HG02840 (cell line): ENCODE measurements at regions not wholly inside any gene's neighbourhood (a gene's known extent, or its start where the extent isn't known, plus 50 kb on each side); places are given as distances from the start of the nearest gene placed in this dataset.
"Not testable (repeated sequence)": the region's sequence is repeated elsewhere in the genome, so short reads cannot be mapped to it uniquely, and the experiment has no call there.

Experiments
- ATAC-seq: cut with Tn5 transposase; IDR thresholded peaks from one replicate; pipeline ENCODE4 v1.9.1; 2021; ENCODE audit warnings: mild to moderate bottlenecking, moderate library complexity, moderate number of reproducible peaks; ENCODE audit not compliant: unreplicated experiment, low FRiP score

DNA sequence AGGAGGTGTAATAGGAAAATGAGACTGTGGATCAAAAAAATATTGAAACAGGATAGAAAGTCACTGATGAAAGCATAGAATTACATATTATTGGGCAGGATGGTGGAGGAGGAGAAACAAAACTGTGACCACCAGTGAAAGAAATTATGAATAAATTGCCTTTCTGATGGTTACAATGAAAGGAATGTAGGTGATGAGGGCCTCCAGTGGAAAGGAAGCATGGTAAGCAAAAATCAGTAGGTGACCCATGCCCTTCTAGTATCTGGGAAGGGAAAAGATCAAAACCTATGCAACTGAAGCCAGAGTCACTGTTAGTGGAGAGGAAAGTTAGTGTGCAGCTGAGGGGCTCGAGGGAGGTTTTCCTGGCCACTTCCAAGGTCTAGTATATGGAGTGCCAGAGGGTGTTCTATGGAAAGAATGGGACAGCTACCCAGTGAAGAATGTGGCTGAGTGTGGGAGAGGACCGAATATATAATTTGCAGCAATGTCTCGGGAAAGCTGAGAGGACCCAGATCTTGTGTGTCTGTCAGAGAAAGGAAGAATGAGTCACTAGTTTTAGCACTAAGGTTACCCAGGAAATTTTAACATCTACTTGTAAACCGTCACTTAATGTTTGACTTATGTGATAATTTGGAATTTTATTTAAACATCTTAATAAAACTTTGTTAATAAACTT, 146.2 kb downstream of the NFKBIZ start:
- no peak for ATAC-seq

GRCh38 chr3:101996832-101997231, 147.5 kb downstream of the NFKBIZ start:
- no peak for ATAC-seq

GRCh38 chr3:101998256-101998926, 149.1 kb downstream of the NFKBIZ start:
- ATAC-seq, result no peak

- ATAC-seq, result no peak
Measured at GRCh38 chr3:101999177-101999779, 150.0 kb downstream of the NFKBIZ start.

DNA sequence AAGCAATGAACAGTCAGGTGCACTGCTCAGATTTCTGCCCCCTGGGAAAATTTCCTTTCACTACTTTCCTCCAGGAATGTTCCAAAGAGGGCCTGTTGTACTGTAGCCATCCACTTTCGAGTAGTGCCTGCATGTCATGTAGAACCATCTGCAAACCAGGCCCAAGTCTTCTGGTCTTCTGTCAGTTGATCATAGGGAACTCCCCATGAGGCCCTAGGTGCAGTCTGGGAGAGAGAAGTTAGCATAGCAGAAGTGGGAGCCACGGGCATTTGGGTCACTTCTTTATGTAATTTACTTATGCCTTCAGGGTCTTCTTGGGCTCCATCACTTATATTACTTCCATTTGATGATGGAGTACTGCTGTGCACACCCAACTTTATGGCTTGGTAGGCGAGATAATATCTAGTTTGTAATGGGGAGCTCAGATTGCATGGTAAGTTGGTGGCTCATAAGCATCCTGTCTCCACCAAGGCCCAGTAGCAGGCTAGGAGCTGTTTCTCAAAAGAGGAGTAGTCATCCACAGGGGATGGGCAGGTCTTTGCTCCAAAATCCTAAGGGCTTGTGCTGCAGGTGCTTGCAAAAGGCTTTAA, 151.4 kb downstream of the NFKBIZ start:
- ATAC-seq, result no peak

GRCh38 chr3:102002056-102002455, 152.7 kb downstream of the NFKBIZ start:
- ATAC-seq, result no peak

DNA sequence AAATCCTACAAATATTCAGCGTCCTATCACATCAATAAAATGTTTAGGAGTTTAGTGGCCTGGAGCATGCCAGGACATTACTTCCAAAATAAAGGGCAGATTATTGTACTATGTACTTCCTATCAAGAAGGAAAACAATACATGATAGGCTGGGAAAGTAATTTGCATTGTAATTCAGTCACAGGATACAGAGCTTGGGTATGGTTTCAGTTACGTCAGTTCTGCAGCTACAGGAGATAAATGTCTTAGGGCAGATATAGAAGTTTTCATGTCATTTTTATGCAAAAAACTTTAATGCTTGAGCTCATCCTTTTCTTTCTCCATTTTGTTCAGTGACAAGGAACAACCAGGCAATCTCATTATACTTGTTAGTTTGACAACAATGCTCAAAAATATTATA, 155.2 kb downstream of the NFKBIZ start:
- ATAC-seq, result no peak

DNA sequence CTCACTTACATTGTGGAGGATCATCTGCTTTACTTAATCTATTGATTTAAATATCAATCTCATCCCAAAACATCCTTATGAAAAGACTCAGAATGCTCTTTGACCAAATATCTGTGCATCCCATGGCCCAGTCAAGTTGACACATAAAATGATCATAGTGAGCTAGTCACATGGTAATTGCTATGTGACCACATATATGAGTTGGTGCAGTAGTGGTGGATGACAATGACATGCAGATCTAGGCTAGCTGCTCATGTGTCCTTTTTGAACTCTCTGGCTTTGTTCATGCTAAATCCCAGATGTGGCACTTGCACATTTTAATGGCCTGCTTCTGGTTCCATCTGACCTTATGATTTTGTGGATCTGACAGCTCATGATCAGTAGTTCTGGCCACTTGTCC, 156.2 kb downstream of the NFKBIZ start:
- no peak for ATAC-seq

DNA sequence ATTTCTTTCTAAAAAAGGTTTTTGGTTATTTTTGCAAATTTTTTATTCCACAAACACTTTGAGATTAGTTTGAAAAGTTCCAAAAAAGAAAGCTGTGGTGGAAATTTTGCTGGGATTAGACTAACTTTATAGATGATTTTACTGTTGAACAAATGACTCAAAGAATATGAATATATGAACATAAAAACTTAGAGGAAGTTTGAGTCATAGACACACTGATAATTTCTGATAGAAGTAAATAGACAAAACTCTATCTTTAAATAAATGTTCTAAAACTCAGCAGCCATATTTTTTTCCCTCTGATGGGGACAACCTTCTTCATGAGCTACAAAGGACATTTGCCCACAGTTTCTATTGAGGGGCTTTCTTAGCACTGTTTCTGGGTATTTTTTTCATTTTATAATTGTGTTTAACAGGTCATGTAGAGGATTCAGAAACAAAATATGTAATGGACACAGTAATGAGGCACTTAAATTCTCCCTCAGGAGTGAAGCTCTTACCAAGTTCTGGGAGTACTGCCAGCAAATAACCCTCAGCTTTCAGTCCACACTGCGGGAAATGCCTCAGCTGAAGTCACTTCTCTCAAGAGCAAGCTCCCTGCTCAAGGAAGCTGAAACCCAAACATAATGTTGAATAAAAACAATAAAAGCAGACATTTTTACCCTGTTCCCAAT, 157.6 kb downstream of the NFKBIZ start:
- ATAC-seq, result no peak

GRCh38 chr3:102008436-102008835, 159.1 kb downstream of the NFKBIZ start:
- not testable (repeated sequence) for ATAC-seq

GRCh38 chr3:102016417-102016816, 167.1 kb downstream of the NFKBIZ start:
- ATAC-seq, result no peak

DNA sequence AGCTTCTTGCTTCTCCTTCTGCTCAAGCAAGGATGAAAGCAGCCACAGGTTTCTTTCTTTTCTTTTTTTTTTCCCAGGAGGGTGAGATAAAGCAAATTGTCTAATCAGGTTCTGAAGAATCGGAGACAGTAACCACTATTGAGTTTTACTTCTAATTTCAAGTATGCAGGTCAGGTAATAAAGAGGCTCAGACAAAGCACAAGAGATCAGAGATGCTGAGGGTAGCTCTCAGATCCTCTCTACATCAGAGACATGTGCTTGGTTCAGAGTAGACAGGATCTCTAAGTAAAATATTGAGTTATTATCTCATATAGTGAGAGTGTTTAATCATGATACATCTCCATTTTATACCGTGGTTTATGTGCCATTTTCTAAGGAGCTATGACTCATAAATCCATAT, 168.5 kb downstream of the NFKBIZ start:
- ATAC-seq, result no peak

DNA sequence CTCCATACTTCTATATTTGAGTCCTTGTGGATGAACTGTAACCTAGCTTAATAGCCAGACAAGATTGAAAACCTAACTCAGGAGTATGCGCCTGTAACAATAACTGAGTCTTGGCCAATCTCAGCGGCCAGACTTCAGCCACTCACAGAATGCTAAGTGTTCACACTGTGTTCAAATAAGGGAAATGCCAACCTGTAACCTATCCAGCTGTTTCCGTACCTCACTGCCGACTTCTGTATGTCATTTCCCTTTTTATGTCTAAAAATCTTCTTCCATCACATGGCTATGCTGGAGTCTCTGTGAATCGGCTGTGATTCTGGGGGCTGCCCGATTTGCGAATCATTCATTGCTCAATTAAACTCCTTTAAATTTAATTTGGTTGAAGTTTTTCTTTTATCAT, 169.2 kb downstream of the NFKBIZ start:
- no peak for ATAC-seq

DNA sequence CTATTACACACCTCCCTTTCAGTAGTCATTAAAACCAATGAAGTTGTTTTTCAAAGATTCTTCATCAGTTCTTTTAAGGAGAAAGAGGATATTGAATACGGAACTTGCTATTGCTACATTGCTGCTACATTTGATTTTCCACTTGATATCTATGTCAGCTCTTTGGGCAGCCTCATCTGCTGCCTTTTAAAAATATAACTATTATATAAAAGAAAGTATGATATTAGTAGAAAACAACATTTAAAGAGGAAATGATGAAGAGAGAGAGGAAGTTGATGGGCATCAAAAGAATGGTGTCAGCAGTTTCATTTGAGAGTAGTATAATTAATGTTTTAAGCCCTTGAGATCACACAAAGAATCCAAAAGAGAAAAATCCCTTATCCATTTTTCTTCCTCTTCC, 171.4 kb downstream of the NFKBIZ start:
- ATAC-seq, result no peak

DNA sequence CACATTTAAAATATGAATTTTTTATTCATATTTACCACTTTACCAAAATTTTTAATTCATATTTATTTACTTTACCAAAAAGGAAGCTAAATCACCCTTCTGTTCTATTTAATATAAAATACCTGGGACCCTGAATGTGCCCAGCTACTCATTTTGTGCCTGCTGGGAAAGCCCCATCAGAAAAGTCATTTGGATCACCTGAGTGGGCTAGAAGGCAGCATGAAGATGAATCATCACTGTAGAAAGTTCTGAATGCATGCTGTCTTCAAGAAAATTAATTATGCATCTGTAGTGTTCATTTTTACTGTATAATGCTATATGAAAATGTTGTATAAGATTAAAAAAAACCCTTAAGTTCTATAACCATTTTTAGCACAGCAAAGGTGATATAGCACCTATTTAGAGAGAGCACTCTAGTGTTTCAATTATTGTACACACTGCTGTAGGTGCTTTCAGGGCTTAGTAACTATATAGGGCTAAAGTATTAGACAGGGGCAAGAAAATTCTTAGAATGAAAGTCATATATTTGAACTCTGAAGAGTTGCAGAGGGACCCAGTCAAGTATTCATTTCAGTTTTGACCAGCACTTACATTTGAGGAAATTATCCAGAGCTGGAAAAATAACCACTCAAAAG, 175.1 kb downstream of the NFKBIZ start:
- peak; percentile 58 for ATAC-seq

DNA sequence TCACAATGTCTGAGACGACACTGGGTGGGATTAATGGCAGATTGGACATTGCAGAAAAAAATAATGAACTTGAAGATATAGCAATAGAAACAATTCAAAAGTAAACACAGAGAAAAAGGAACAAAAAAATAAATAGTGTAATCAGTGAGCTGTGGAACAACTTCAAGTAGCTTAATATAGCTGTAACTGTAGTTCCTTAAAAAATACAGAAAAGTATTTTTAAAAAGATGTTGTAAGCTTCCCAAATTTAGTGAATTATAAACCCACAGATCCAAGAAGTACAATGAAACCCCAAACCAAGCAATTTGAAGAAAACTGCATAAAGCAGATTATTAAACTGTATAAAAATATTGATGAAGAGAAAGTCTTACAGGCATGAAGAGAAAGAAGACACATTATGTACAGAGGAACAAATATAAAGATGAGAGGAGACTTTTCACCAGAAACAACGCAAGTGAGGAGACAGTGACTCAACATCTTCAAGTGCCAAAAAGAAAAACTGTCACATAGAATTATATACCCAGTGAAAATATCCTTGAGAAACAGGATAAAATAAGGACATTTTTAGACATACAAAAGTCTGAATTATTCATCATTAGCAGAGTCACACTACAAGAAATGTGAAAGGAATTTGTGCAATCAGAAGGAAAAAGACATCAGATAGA, 176.4 kb downstream of the NFKBIZ start:
- no peak for ATAC-seq

DNA sequence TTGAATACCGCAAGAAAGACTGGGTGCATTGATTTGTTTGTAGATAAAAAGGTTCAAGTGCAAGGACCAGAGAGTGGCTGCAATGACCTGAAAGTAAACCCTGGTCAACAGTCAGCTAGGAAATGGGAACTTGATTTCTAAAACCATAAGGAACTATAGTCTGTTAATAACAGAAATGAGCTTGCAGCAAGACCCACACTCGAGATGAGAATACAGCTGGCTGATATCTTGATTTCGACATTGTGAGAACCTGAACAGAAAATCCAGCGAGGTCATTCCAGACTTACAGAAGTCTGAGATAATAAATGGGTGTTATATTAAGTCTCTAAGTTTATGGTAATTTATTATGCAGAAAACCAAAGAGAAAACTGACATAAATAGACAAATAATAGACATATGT, 177.3 kb downstream of the NFKBIZ start:
- no peak for ATAC-seq

DNA sequence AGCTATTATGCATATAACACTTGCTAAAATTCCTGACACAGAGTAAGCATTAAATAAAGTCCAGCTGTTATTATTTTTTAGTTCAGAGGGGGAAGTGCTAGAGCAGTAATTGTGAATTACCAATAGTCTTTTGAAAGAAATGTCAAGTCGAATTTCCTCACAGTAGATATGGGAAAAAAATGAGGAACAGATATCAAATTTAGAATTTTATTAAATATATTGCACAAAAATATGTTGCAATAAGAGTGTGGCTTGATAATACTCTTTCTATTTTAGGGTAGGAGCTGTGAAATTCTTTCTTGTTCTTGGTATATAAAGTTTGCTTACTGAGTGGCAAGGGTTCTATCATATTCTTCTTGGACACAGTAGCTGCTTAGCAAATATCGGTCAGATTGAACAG, 181.3 kb downstream of the NFKBIZ start:
- ATAC-seq, result no peak

GRCh38 chr3:102031834-102032233, 182.5 kb downstream of the NFKBIZ start:
- no peak for ATAC-seq
